AG10803 (cell line): ENCODE measurements at regions not wholly inside any gene's neighbourhood (a gene's known extent, or its start where the extent isn't known, plus 50 kb on each side); places are given as distances from the start of the nearest gene placed in this dataset.

Experiments used
- DNase-seq: peaks from one replicate; pipeline ENCODE4 v3.0.0; 2010; ENCODE audit warnings: low read depth
- H3K4me3 ChIP-seq: 2 replicates; pipeline ENCODE4 v1.5.1; 2011; ENCODE audit warnings: mild to moderate bottlenecking, low read length, control low read depth
- CTCF ChIP-seq: conservative IDR thresholded peaks from 2 replicates; pipeline ENCODE4 v1.5.1; 2011; ENCODE audit warnings: mild to moderate bottlenecking, low read length, control low read depth, inconsistent platforms

- H3K4me3 ChIP-seq, result no peak overlapping the region
- TF ChIP-seq CTCF, result no peak
- DNase-seq, result no peak
These were observed 239.8 kb downstream of the MAFB start for GRCh38 chr20:40449144-40449690.

- no peak overlapping the region for H3K4me3 ChIP-seq
- DNase-seq, result no peak
- TF ChIP-seq CTCF, result no peak
These were observed 242.1 kb downstream of the MAFB start for GRCh38 chr20:40446888-40447287.

GRCh38 chr20:40444516-40444915 lies 244.5 kb downstream of the MAFB start:
- no peak overlapping the region for H3K4me3 ChIP-seq
- no peak for DNase-seq
- no peak for TF ChIP-seq CTCF

GRCh38 chr20:40443753-40444152 lies 245.3 kb downstream of the MAFB start:
- no peak for DNase-seq
- no peak for TF ChIP-seq CTCF
- H3K4me3 ChIP-seq, result no peak overlapping the region

- peak; percentile 24; the same call in 1 of the 2 replicates for TF ChIP-seq CTCF
- H3K4me3 ChIP-seq, result no peak overlapping the region
- peak; percentile 6 for DNase-seq
These were observed 246.7 kb downstream of the MAFB start for GRCh38 chr20:40442181-40442963.

GRCh38 chr20:40441771-40442170 lies 247.3 kb downstream of the MAFB start:
- no peak for DNase-seq
- H3K4me3 ChIP-seq, result no peak overlapping the region
- no peak for TF ChIP-seq CTCF
